ENCODE measurements at regions not wholly inside any gene's neighbourhood (a gene's known extent, or its start where the extent isn't known, plus 50 kb on each side); places are given as distances from the start of the nearest gene placed in this dataset.

DNA sequence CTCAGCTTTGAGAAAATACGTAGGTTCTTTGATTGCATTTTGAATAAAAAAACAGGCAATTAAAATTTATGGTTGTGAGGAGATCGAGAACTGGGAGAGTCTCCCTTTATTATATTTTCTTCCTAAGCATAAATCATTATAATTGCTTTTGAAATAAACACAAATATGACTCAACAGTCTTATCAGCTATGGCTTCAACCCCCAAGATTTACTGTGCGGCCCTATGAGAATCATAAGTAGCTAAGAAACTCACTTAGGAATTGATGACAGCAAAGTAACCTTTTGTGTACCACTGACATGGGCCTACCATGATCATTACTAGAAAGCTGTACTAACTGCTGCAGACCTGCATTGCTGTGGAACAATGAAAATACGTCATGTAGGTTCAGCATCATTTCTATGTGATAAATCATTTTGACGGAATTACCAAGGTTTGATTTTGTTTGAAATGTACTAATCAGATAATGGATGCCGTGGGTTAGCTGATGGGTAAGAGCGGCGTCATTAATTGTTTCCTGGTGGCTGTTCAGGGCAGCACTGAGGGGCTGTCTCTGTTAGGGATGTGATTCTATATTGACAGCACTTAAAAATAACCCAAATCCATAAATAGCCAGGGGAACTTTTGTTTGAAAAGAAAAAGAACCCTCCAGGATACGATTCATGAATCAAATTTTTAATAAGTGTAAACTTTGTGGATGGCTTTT, 51.5 kb upstream of the GPRIN3 start:
- no peak overlapping the region for H3K9ac ChIP-seq (ENCODE audit: extremely low read depth, low read length, poor library complexity, severe bottlenecking)
- no peak overlapping the region for H3K27ac Mint-ChIP-seq
- peaks cover 20% of the 10 kb centered on the region for H3K27me3 Mint-ChIP-seq (ENCODE audit: insufficient read depth)
- H3K9me3 ChIP-seq (ENCODE audit: control insufficient read depth, low read length): no peaks in the 10 kb centered on the region
- 94 to 98% methylated on average over 6 to 9 of the region's 9 CpGs for WGBS, 2 experiments (ENCODE audit: insufficient coverage in 1 of 2, insufficient read length in 1 of 2)
- H3K27ac ChIP-seq (ENCODE audit: low read depth, low read length): no peak overlapping the region
- no peaks in the 10 kb centered on the region for H3K9me3 Mint-ChIP-seq
- no peak overlapping the region for H3K4me3 Mint-ChIP-seq
- no peaks in the 10 kb centered on the region for H3K4me1 ChIP-seq (ENCODE audit: control insufficient read depth, insufficient read depth, low read length)
- H3K36me3 Mint-ChIP-seq (ENCODE audit: low read depth): no peaks in the 10 kb centered on the region
- no peaks in the 10 kb centered on the region for H3K36me3 ChIP-seq (ENCODE audit: control insufficient read depth, insufficient read depth, low read length)
- H3K4me3 ChIP-seq (ENCODE audit: low read length): no peak overlapping the region
- H3K4me1 Mint-ChIP-seq: no peaks in the 10 kb centered on the region
- no peak for TF ChIP-seq CTCF (conservative IDR thresholded peaks at IDR 0.05)
- DNase-seq: no peak
- H3K27me3 ChIP-seq (ENCODE audit: control insufficient read depth, insufficient read depth, low read length, poor library complexity, severe bottlenecking): no peaks in the 10 kb centered on the region

GRCh38 chr4:89357787-89358186, 50.2 kb upstream of the GPRIN3 start:
- WGBS, 2 experiments (ENCODE audit: insufficient coverage in 1 of 2, insufficient read length in 1 of 2): 65 to 94% methylated on average over 2 to 3 of the region's 3 CpGs
- H3K27me3 ChIP-seq (ENCODE audit: control insufficient read depth, insufficient read depth, low read length, poor library complexity, severe bottlenecking): no peaks in the 10 kb centered on the region
- no peak overlapping the region for H3K4me3 ChIP-seq (ENCODE audit: low read length)
- no peaks in the 10 kb centered on the region for H3K9me3 ChIP-seq (ENCODE audit: control insufficient read depth, low read length)
- Mint-ChIP-seq H3K9me3 (no peaks in the 10 kb centered on the region), H3K4me3 (no peak overlapping the region), H3K27ac (no peak overlapping the region), H3K4me1 (no peaks in the 10 kb centered on the region), H3K36me3 (ENCODE audit: low read depth) (no peaks in the 10 kb centered on the region), H3K27me3 (ENCODE audit: insufficient read depth) (peaks cover 20% of the 10 kb centered on the region)
- DNase-seq: no peak
- TF ChIP-seq CTCF (conservative IDR thresholded peaks at IDR 0.05): no peak
- H3K4me1 ChIP-seq (ENCODE audit: control insufficient read depth, insufficient read depth, low read length): no peaks in the 10 kb centered on the region
- no peak overlapping the region for H3K9ac ChIP-seq (ENCODE audit: extremely low read depth, low read length, poor library complexity, severe bottlenecking)
- H3K27ac ChIP-seq (ENCODE audit: low read depth, low read length): no peak overlapping the region
- H3K36me3 ChIP-seq (ENCODE audit: control insufficient read depth, insufficient read depth, low read length): no peaks in the 10 kb centered on the region
